GM18505 (cell line): ENCODE measurements at regions not wholly inside any gene's neighbourhood (a gene's known extent, or its start where the extent isn't known, plus 50 kb on each side); places are given as distances from the start of the nearest gene placed in this dataset.
"Not testable (repeated sequence)": the region's sequence is repeated elsewhere in the genome, so short reads cannot be mapped to it uniquely, and the experiment has no call there.

ENCODE experiments used
- ATAC-seq: cut with Tn5 transposase; IDR thresholded peaks from one replicate; pipeline ENCODE4 v1.9.1; 2021; ENCODE audit not compliant: unreplicated experiment
- POLR2A ChIP-seq: IDR thresholded peaks from 4 replicates; pipeline ENCODE4 v1.6.1; 2011; ENCODE audit warnings: borderline replicate concordance; ENCODE audit not compliant: insufficient read depth, insufficient read length; ENCODE audit errors: extremely low read depth

DNA sequence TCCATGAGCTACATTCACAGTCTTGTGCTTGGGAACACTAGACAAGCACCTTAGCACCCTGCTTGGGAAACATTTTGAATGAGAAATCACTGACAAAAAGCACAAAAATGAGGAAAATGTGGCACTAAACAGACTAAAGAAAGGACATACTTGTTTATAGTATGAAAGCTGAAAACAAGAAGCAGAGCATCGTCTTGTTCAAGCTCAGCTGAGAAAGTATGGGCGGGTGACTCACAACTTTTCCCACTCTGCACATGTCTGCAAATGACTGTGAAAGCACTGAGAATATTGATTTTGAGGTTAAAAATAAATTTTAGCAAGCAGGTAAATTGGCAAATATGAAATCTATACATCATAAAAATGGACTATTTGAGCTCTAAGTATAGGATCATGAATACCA, 725.3 kb downstream of the COL12A1 start:
- no peak for ATAC-seq
- TF ChIP-seq POLR2A: no peak

DNA sequence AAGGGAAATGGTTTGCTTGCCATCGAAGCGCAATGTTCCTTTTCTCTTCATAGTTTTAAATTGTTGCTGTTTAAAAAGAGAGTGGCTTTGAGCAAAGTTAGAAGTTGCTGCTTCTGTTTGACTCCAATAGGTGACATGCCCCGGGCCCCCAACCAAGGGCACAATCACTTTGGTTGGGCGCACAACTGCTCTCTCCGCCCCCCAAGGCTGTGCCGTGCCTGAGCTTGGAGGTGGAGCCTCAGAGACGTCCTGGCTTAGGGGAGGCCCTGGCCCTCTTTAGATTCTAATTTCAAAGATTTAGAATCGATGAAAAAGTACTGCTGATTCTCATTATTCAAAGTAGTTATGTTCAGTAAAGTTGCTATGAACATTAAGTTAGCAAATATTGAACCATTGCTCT, 725.9 kb downstream of the COL12A1 start:
- TF ChIP-seq POLR2A: no peak
- no peak for ATAC-seq

DNA sequence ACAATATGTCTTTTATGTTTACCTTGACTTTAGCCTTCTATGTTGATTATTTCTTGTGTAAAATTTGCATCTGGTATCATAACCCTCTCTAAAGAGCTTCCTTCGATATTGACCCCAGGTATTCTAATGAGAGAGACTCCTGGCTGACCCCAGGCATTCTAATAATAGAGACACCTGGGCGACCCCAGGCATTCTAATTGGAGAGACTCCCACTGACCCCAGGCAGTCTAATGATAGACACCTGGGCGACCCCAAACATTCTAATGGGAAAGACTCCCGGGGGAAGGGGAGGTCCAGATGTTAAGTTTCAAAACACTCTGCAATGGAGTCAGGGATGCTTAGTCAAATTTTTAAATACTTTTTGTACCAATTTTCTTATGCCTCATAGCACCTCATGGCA, 726.4 kb downstream of the COL12A1 start:
- TF ChIP-seq POLR2A: no peak

DNA sequence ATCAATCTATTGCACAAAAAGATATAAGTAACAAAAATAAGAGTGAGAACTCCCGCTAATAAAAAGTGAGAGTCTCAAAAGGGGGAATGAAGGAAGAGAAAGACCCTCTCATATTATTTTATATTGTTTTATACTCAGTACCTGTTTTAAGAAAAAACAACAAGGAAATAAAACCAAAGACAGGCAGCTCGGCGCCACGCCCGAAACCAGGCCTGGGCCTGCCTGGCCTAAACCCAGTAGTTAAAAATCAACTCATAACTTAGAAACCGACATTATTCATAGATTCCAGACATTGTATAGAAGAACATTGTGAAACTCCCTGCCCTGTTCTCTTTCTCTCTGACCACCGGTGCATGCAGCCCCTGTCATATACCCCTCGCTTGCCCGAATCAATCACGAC, 731.8 kb downstream of the COL12A1 start:
- ATAC-seq: not testable (repeated sequence)

More for the DNA sequence above, 726.4 kb downstream of the COL12A1 start:
- no peak for ATAC-seq

DNA sequence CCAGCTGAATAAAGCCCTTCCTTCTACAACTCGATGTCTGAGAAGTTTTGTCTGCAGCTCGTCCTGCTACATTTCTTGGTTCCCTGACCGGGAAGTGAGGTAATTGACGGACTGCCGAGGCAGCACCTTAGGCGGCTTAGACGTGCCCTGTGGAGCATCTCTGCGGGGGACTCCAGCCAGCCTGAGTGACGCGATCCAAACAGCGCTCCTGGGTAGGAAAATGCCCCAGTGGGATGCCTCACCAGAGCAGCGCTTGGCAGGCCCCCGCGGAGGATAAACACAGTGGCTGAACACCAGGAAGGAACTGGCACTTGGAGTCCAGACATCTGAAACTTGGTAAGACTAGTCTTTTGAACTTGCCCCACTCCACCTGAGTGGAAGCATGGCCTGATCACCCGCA, 737.3 kb downstream of the COL12A1 start:
- not testable (repeated sequence) for ATAC-seq

DNA sequence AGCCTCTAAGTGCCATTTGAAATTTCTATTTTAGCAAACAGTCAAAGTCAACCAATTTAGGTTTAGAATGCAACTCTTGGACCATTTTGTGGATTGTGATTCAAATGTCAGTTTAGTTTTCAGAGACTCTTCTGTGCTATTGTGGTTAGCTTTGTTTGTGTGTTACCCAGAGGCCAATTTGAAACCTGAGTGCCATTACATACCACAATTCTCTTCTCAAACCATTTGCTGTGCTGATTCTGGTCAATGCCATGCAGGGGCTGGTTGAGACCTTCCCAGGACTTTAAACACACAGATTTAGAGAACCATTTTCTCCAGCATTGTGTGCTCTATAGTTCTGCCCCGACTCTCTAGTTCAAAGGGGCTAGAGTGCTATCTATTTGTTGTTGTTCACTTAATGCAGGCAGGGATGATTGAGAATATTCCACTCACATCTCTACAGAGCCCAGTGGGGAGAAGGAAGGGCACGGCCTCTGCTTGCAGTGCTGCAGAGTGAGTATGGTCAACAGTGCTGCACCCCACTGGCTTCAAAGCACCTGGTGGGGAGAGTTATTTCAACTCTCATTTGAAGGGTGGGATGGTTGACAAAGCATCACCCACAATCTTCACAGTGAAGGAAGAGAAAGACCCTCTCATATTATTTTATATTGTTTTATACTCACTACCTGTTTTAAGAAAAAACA, 738.2 kb downstream of the COL12A1 start:
- no peak for TF ChIP-seq POLR2A
- ATAC-seq: no peak

DNA sequence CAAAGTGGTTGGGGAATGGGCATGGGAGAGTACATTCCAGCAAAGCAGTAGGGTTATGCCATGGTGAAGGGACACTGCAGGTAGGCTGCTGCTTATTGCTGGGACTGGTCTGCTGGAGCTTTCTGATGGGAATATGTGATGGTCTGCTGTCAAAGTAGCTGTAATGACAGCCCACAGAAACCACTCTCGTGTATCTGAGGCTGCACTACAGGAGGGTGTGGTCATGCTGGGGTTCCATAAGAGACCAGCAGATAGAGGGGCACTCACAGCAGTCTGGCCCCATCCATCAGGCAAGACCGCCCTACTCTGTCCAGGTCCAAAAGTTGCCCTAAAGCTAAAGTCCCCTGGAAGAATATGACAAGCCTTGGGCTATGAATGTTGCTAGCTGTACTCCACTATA, 739.3 kb downstream of the COL12A1 start:
- ATAC-seq: no peak
- no peak for TF ChIP-seq POLR2A

DNA sequence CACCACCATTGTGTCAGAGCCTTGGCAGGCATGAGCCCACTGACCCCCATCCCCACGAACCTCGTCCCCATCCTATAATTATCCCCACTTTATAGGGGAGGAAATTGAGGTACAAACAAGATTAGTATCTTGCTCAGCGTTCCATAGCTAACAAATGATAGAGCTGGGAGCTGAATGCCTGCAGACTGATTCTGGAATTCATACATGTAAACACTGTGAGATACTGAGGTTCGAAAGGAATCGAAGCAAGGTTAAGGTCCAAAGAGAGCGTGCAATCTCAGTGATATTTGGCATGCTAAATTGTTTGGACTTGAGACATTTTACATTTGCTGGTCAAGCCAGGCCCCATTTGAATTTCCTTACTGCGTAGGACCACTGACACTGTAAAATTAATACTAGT, 746.6 kb downstream of the COL12A1 start:
- no peak for TF ChIP-seq POLR2A
- ATAC-seq: no peak

DNA sequence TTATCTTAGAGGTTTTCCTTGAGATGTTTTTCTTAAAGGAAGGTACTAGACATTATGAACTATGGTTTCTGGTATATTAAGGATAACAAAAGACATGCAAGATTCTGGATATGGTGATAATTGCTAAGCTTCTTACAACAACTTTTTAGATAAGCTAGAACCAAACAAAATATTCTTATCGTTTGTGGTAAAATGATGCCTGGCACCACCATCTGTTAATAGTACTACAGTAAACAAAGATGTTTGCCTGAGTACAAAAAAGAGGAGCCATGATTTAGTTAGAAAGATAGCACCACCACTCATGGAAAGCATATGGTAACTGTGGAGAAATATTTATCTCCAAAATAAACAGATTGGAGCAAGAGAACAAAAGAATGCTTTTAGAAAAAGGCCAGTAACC, 747.3 kb downstream of the COL12A1 start:
- no peak for TF ChIP-seq POLR2A
- ATAC-seq: no peak

DNA sequence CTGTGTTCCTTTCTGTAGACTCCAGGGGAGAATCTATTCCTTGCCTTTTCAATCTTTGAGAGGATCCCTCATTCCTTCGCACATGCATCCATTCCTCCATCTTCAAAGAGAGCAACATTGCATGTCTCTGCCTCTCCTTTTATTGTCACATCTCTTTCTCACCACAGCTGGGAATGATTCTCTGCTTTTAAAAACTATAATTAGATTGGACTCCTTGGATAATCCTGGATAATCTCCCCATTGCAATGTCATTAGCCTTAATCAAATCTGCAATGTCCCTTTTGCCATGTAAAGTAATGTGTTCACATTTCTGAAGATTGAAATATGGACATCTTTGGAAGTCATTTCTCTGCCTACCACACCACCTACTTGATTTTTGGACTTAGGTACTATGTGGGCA, 750.1 kb downstream of the COL12A1 start:
- no peak for ATAC-seq
- TF ChIP-seq POLR2A: no peak

DNA sequence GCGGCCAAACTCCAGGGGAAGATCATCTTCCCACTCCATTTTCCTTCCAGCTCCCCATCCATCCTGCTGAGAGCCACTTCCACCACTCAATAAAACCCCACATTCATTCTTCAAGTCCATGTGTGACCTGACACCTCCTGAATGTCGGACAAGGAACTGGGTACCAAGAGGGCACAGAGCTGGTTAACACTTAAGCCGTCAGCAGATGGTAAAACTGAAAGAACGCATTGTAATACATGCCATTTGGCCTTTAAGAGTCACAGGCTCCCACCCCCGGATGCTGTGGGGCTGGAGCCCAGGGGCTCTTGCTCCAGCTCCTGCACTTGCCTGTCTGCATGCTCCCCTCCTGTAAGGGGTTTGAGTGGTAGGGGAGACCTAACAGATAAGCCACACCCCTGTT, 753.9 kb downstream of the COL12A1 start:
- no peak for ATAC-seq
- TF ChIP-seq POLR2A: no peak

DNA sequence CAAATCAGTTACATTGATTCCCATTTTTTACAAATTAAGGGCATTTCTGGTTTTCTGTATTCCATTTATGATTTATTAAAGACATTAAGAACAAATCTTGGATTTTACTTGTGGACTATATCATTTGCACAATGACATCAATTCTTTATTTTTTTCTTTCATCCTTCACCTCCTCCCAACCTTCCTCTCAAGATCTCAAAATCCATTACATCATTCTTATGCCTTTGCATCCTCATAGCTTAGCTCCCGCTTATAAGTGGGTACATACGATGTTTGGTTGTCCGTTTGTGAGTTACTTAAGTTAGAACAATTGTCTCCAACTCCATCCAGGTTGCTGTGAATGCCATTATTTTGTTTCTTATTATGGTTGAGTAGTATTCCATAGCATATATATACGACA, 752.8 kb downstream of the CD109 start:
- no peak for TF ChIP-seq POLR2A
- ATAC-seq: no peak

DNA sequence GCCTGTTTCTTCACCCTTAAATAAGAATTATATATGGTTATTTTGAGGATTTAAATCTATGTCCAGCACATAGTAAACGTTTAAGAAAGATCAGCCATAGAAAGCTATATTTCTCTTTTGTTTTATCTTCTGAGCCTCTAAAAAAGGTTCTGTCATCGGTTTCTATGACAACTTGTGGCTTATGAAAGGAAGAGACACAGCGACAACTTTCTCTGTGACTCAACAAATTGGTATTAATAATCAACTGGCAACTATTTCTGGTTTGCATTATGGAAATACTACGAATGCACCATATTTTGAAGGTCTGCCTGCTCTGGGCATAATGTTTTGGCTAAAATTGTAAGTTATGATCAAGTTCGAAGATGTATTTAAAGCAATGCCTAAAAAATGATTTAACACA, 751.0 kb downstream of the CD109 start:
- peak; percentile 50 for ATAC-seq
- no peak for TF ChIP-seq POLR2A

DNA sequence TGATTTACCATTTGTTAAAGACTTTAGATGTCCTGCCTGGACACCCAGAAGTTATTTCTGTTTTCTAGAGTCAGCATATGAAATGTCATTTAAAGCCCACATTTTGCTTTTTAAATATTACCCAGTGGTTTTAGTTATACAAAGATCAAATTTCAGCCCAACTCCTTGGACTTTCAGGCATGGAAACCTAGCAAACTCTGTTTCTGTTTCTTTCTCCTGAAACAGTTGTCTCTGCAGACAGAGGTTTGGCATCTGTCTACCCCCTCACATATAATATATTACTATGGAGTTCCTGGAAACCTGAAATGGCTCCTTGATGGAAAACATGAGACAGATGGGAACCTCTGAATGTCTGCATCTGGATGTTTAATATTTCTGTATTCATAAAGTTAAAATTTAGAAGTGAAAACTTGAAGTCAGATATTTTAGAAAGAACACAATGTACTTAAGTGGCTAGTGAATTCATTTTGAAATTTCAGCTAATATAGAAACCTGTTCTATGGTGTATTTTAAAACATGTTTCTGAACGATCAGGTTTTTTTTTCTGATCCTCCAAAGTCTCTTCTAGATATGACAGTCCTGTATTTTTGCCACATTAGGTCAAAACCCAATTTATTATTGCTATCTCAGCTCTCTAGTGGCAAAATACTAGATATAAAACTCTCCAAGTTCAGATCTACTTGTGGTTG, 743.3 kb downstream of the CD109 start:
- TF ChIP-seq POLR2A: no peak

DNA sequence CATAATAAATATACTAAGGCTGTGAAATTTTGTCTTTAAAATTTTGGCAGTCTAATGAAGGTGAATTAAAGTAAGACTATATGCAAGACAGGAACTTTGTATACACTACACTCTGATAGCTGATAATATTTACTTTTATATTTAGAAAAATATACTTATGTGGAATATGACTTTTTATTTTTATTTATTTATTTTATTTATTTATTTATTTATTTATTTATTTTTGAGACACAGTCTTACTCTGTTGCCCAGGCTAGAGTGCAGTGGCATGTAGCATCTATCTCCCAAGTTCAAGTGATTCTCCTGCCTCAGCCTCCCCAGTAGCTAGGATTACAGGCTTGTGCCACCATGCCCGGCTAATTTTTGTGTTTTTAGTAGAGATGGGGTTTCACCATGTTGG, 742.4 kb downstream of the CD109 start:
- ATAC-seq: not testable (repeated sequence)

More for the DNA sequence above, 743.3 kb downstream of the CD109 start:
- no peak for ATAC-seq

DNA sequence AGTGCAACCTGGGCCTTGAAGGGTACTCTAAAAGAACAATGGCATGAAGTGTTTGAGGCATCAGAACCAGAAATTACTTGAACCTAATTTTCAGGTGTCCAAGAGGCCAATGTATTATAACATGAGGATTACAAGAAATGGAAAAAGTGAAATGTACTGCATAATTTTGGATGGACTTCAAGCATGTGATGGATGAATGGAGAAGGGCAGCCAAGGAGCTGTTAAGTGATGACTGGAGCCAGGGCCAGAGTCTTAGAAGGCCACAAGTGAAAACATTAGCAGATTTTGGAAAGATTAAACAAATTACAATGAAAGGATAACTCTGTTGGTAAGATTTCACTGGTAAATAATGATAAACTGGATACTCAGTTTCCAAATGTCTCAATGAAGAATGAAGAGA, 738.2 kb downstream of the CD109 start:
- no peak for ATAC-seq
- TF ChIP-seq POLR2A: no peak
